ENCODE measurements at regions not wholly inside any gene's neighbourhood (a gene's known extent, or its start where the extent isn't known, plus 50 kb on each side); places are given as distances from the start of the nearest gene placed in this dataset.

- H3K4me3 ChIP-seq, result no peak overlapping the region
- no peak for TF ChIP-seq CTCF (IDR thresholded peaks at IDR 0.05)
- H3K36me3 ChIP-seq, result no peaks in the 10 kb centered on the region
- intact Hi-C loops (cut with DNase I), result no loop called here
- H3K4me1 ChIP-seq, result no peaks in the 10 kb centered on the region
- DNase-seq, result no peak
- H3K27ac ChIP-seq, result no peak overlapping the region
- no peaks in the 10 kb centered on the region for H3K27me3 ChIP-seq
- ATAC-seq, result no peak
- no peaks in the 10 kb centered on the region for H3K9me3 ChIP-seq
Measured at GRCh38 chr2:156818944-156819343, 382.8 kb downstream of the GPD2 start.

- intact Hi-C loops (cut with DNase I), result no loop called here
- no peak for TF ChIP-seq CTCF (IDR thresholded peaks at IDR 0.05)
- DNase-seq, result no peak
- ATAC-seq, result no peak
- Histone ChIP-seq H3K27ac (no peak overlapping the region), H3K9me3 (no peaks in the 10 kb centered on the region), H3K27me3 (no peaks in the 10 kb centered on the region), H3K4me3 (no peak overlapping the region), H3K4me1 (no peaks in the 10 kb centered on the region), H3K36me3 (no peaks in the 10 kb centered on the region)
Measured at GRCh38 chr2:156826341-156826933, 390.3 kb downstream of the GPD2 start.

- ATAC-seq (no peak), DNase-seq (no peak)
- intact Hi-C loops (cut with DNase I), result no loop called here
- H3K27me3 ChIP-seq, result no peaks in the 10 kb centered on the region
- H3K4me1 ChIP-seq, result no peaks in the 10 kb centered on the region
- H3K27ac ChIP-seq, result no peak overlapping the region
- H3K36me3 ChIP-seq, result no peaks in the 10 kb centered on the region
- TF ChIP-seq CTCF (IDR thresholded peaks at IDR 0.05), result no peak
- no peaks in the 10 kb centered on the region for H3K9me3 ChIP-seq
- H3K4me3 ChIP-seq, result no peak overlapping the region
Measured at GRCh38 chr2:156834431-156834830, 398.3 kb downstream of the GPD2 start.

GRCh38 chr2:156837635-156838370 is 401.6 kb downstream of the GPD2 start:
- no peaks in the 10 kb centered on the region for H3K36me3 ChIP-seq
- no peaks in the 10 kb centered on the region for H3K4me1 ChIP-seq
- no peak overlapping the region for H3K4me3 ChIP-seq
- ATAC-seq (no peak), DNase-seq (no peak)
- intact Hi-C loops (cut with DNase I), result no loop called here
- H3K27ac ChIP-seq, result no peak overlapping the region
- TF ChIP-seq CTCF (IDR thresholded peaks at IDR 0.05), result no peak
- no peaks in the 10 kb centered on the region for H3K27me3 ChIP-seq
- H3K9me3 ChIP-seq, result no peaks in the 10 kb centered on the region

- no peaks in the 10 kb centered on the region for H3K4me1 ChIP-seq
- H3K4me3 ChIP-seq, result no peak overlapping the region
- no peak for TF ChIP-seq CTCF (IDR thresholded peaks at IDR 0.05)
- no peaks in the 10 kb centered on the region for H3K27me3 ChIP-seq
- no peaks in the 10 kb centered on the region for H3K9me3 ChIP-seq
- no peak for DNase-seq
- H3K27ac ChIP-seq, result no peak overlapping the region
- no peaks in the 10 kb centered on the region for H3K36me3 ChIP-seq
- intact Hi-C loops (cut with DNase I), result no loop called here
- no peak for ATAC-seq
Measured at GRCh38 chr2:156841321-156841720, 405.1 kb downstream of the GPD2 start.
